Testis (tissue), 2 donors: ENCODE measurements at regions not wholly inside any gene's neighbourhood (a gene's known extent, or its start where the extent isn't known, plus 50 kb on each side); places are given as distances from the start of the nearest gene placed in this dataset.
A peak's percentile ranks its signal among the peaks of the same experiment; 100 is the strongest.

Experiments
- DNase-seq: peaks from one replicate; pipeline ENCODE4 v3.0.0-alpha.2; 2019
- H3K27ac ChIP-seq, 2 donors: fragments of 200-600 bp; sonication (generic); one replicate each; pipeline ENCODE4 v1.5.1; 2019
- H3K27me3 ChIP-seq: fragments of 200-600 bp; sonication (generic); one replicate; pipeline ENCODE4 v1.5.1; 2019
- H3K36me3 ChIP-seq: fragments of 200-600 bp; sonication (generic); one replicate; pipeline ENCODE4 v1.5.1; 2017; ENCODE audit warnings: low read depth; ENCODE audit errors: missing control alignments
- H3K4me1 ChIP-seq: fragments of 200-600 bp; sonication (generic); one replicate; pipeline ENCODE4 v1.5.1; 2019
- H3K4me3 ChIP-seq, 2 donors: fragments of 200-600 bp; sonication (generic); one replicate each; pipeline ENCODE4 v1.5.1; 2017 to 2019
- H3K9me3 ChIP-seq: fragments of 200-600 bp; sonication (generic); one replicate; pipeline ENCODE4 v1.5.1; 2017
- CTCF ChIP-seq, 3 experiments: fragments of 450-650 bp in 2 of 3; fragments of 200-600 bp in 1 of 3; sonication (generic) in 1 of 3; IDR thresholded peaks; one replicate each; pipeline ENCODE4 v1.5.1; 2016 to 2019; ENCODE audit warnings: antibody characterized with exemption in 3 of 3, mild to moderate bottlenecking in 2 of 3, moderate library complexity in 1 of 3
- POLR2A ChIP-seq: fragments of 450-650 bp; IDR thresholded peaks from one replicate; pipeline ENCODE4 v1.6.1; 2017; ENCODE audit warnings: antibody characterized with exemption, mild to moderate bottlenecking, moderate library complexity
- WGBS, 2 donors: methylation state at CpG; one replicate each; pipeline ENCODE4 v1.1.5; 2018; 5-methylcytosine and 5-hydroxymethylcytosine counted together
- intact Hi-C: fragments of 100-400 bp; cut with DNase I; formaldehyde crosslinking; loops from one replicate; pipeline ENCODE4 v1.15.1; 2023; ENCODE audit warnings: low total_unique reads

DNA sequence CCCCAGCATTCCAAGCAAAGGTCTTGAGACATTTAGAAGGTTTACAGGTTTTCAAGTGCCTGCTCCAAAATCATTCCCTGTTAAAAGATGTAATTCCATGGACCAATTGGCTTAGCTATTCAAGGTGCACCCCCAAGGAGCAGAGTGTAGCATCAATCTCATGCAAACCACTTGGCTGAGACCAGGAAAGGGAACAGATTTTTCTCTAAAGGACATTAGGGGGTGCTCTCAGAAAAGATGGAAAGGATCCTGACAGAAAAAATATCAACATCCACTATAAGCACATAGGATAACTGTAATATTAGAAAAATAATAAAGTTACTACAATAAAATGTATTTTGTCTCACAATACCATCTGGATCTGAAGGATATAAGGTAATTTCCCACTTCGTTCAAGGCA is 328.0 kb upstream of the CDIN1 start:
- Histone ChIP-seq H3K9me3 (no peaks in the 10 kb centered on the region), H3K4me3 (no peak overlapping the region), H3K27ac (no peak overlapping the region), H3K4me1 (peaks cover 3% of the 10 kb centered on the region), H3K36me3 (no peaks in the 10 kb centered on the region), H3K27me3 (no peaks in the 10 kb centered on the region)
- DNase-seq: no peak
- WGBS, 2 donors: 69 to 71% methylated on average over 1 of the region's 1 CpG
- TF ChIP-seq CTCF (IDR thresholded peaks at IDR 0.05): no peak
- TF ChIP-seq POLR2A: no peak
- intact Hi-C loops: no loop called here

DNA sequence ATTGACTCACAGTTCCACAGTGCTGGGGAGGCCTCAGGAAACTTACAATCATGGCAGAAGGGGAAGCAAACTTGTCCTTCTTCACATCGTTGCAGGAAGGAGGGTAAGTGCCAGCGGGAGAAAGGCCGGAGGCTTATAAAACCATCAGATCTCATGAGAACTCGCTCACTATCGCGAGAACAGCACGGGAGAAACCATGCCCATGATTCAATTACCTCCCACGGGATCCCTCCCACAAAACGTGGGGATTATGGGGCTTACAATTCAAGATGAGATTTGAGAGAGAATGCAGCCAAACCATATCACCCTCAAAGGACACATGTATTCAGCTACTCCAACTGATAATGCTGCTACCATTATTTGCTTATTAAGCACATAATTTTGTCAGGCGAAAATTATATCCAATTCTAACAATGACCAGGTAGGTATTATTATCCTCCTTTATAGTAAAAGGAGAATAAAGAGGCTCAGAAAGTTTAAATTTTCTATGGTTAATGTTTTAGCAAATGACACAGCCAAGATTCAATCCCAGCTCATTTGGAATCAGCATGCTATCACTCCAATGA is 327.2 kb upstream of the CDIN1 start:
- 57 to 76% methylated on average over 10 of the region's 10 CpGs for WGBS, 2 donors
- H3K36me3 ChIP-seq: no peaks in the 10 kb centered on the region
- H3K9me3 ChIP-seq: no peaks in the 10 kb centered on the region
- no peaks in the 10 kb centered on the region for H3K27me3 ChIP-seq
- peak overlapping the region in 1 of 2 donors; percentile 20 for H3K4me3 ChIP-seq
- intact Hi-C loops: no loop called here
- H3K27ac ChIP-seq: no peak overlapping the region
- H3K4me1 ChIP-seq: peaks cover 3% of the 10 kb centered on the region
- no peak for TF ChIP-seq CTCF (IDR thresholded peaks at IDR 0.05)
- no peak for TF ChIP-seq POLR2A
- peak; percentile 61 for DNase-seq

GRCh38 chr15:36254426-36254825 is 325.0 kb upstream of the CDIN1 start:
- H3K4me3 ChIP-seq: no peak overlapping the region
- no peaks in the 10 kb centered on the region for H3K36me3 ChIP-seq
- H3K27me3 ChIP-seq: no peaks in the 10 kb centered on the region
- DNase-seq: no peak
- no peak for TF ChIP-seq CTCF (IDR thresholded peaks at IDR 0.05)
- no peak for TF ChIP-seq POLR2A
- peaks cover 3% of the 10 kb centered on the region for H3K4me1 ChIP-seq
- H3K27ac ChIP-seq: no peak overlapping the region
- H3K9me3 ChIP-seq: no peaks in the 10 kb centered on the region
- intact Hi-C loops: no loop called here

DNA sequence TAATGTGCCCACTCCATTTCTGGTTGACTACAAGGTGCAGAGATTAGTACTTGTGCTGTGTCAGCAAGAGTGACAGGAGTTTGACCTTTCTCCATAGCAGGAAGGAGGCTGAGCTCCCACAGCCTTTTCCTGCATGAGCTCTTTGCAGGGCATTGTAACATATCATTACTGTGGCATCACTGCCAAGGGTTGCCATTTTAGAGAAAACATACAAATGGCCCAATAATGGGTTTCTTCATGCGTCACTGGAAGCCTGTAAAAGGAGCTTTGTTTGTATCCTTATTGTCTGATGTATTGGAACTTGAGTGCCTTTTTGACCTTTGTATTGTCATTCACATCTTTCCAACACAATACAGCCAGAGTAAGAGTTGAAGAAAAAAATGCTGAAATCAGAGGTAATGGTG is 323.0 kb upstream of the CDIN1 start:
- no peak for DNase-seq
- WGBS, 2 donors: 91 to 94% methylated on average over 1 of the region's 1 CpG
- TF ChIP-seq CTCF (IDR thresholded peaks at IDR 0.05) (no peak), POLR2A (no peak)

GRCh38 chr15:36263666-36264065 is 315.8 kb upstream of the CDIN1 start:
- Histone ChIP-seq H3K27me3 (no peaks in the 10 kb centered on the region), H3K9me3 (no peaks in the 10 kb centered on the region), H3K36me3 (no peaks in the 10 kb centered on the region), H3K4me3 (no peak overlapping the region), H3K27ac (no peak overlapping the region), H3K4me1 (no peaks in the 10 kb centered on the region)
- no peak for TF ChIP-seq CTCF (IDR thresholded peaks at IDR 0.05)
- no peak for TF ChIP-seq POLR2A
- intact Hi-C loops: no loop called here
- no peak for DNase-seq
- 71 to 84% methylated on average over 2 of the region's 2 CpGs for WGBS, 2 donors

More for the DNA sequence above, 323.0 kb upstream of the CDIN1 start:
- H3K27me3 ChIP-seq: no peaks in the 10 kb centered on the region
- intact Hi-C loops: no loop called here
- H3K4me3 ChIP-seq: no peak overlapping the region
- no peak overlapping the region for H3K27ac ChIP-seq
- H3K4me1 ChIP-seq: peaks cover 3% of the 10 kb centered on the region
- H3K9me3 ChIP-seq: no peaks in the 10 kb centered on the region
- no peaks in the 10 kb centered on the region for H3K36me3 ChIP-seq
